ENCODE measurements at regions not wholly inside any gene's neighbourhood (a gene's known extent, or its start where the extent isn't known, plus 50 kb on each side); places are given as distances from the start of the nearest gene placed in this dataset.

DNA sequence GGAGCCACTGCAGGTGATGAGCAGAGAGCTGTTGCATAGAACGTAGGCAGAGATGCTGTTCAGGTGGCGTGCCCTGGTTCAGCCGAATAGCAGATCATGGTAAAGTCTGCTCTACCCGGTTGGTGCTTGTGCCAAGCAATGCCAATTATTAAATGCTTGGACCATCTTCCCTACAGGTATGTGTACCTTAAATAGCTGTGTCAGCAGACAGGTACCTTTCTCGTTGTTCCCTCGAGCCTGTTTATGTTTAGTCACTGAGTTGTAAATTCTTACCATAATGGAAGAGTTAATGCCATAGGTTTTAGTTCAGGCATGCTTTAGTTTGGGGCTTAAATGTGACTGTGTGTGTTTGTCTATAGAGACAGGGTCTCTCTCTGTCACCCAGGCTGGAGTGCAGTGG lies 112.5 kb upstream of the CPM start:
- TF ChIP-seq, protein P1, sequence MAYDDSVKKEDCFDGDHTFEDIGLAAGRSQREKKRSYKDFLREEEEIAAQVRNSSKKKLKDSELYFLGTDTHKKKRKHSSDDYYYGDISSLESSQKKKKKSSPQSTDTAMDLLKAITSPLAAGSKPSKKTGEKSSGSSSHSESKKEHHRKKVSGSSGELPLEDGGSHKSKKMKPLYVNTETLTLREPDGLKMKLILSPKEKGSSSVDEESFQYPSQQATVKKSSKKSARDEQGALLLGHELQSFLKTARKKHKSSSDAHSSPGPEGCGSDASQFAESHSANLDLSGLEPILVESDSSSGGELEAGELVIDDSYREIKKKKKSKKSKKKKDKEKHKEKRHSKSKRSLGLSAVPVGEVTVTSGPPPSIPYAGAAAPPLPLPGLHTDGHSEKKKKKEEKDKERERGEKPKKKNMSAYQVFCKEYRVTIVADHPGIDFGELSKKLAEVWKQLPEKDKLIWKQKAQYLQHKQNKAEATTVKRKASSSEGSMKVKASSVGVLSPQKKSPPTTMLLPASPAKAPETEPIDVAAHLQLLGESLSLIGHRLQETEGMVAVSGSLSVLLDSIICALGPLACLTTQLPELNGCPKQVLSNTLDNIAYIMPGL (CRISPR knock-in tag; IDR thresholded peaks at IDR 0.05), result no peak
- TF ChIP-seq, protein P2, sequence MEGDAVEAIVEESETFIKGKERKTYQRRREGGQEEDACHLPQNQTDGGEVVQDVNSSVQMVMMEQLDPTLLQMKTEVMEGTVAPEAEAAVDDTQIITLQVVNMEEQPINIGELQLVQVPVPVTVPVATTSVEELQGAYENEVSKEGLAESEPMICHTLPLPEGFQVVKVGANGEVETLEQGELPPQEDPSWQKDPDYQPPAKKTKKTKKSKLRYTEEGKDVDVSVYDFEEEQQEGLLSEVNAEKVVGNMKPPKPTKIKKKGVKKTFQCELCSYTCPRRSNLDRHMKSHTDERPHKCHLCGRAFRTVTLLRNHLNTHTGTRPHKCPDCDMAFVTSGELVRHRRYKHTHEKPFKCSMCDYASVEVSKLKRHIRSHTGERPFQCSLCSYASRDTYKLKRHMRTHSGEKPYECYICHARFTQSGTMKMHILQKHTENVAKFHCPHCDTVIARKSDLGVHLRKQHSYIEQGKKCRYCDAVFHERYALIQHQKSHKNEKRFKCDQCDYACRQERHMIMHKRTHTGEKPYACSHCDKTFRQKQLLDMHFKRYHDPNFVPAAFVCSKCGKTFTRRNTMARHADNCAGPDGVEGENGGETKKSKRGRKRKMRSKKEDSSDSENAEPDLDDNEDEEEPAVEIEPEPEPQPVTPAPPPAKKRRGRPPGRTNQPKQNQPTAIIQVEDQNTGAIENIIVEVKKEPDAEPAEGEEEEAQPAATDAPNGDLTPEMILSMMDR (IDR thresholded peaks at IDR 0.05), result no peak
- TF ChIP-seq, protein P3, sequence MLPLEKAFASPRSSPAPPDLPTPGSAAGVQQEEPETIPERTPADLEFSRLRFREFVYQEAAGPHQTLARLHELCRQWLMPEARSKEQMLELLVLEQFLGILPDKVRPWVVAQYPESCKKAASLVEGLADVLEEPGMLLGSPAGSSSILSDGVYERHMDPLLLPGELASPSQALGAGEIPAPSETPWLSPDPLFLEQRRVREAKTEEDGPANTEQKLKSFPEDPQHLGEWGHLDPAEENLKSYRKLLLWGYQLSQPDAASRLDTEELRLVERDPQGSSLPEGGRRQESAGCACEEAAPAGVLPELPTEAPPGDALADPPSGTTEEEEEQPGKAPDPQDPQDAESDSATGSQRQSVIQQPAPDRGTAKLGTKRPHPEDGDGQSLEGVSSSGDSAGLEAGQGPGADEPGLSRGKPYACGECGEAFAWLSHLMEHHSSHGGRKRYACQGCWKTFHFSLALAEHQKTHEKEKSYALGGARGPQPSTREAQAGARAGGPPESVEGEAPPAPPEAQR (CRISPR knock-in tag; IDR thresholded peaks at IDR 0.05), result no peak
- no peak for TF ChIP-seq CREB1 (CRISPR knock-in tag; IDR thresholded peaks at IDR 0.05)
- TF ChIP-seq, protein P4, sequence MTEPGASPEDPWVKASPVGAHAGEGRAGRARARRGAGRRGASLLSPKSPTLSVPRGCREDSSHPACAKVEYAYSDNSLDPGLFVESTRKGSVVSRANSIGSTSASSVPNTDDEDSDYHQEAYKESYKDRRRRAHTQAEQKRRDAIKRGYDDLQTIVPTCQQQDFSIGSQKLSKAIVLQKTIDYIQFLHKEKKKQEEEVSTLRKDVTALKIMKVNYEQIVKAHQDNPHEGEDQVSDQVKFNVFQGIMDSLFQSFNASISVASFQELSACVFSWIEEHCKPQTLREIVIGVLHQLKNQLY (CRISPR knock-in tag; IDR thresholded peaks at IDR 0.05), result no peak
- TF ChIP-seq FOXK1 (CRISPR knock-in tag; IDR thresholded peaks at IDR 0.05), result no peak
- TF ChIP-seq, protein P5, sequence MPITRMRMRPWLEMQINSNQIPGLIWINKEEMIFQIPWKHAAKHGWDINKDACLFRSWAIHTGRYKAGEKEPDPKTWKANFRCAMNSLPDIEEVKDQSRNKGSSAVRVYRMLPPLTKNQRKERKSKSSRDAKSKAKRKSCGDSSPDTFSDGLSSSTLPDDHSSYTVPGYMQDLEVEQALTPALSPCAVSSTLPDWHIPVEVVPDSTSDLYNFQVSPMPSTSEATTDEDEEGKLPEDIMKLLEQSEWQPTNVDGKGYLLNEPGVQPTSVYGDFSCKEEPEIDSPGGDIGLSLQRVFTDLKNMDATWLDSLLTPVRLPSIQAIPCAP (CRISPR knock-in tag; IDR thresholded peaks at IDR 0.05), result no peak
- no peak for TF ChIP-seq ZNF423 (CRISPR knock-in tag; IDR thresholded peaks at IDR 0.05)
- TF ChIP-seq CBFB (CRISPR knock-in tag; IDR thresholded peaks at IDR 0.05; ENCODE audit: low read depth), result no peak
- TF ChIP-seq, protein P6, sequence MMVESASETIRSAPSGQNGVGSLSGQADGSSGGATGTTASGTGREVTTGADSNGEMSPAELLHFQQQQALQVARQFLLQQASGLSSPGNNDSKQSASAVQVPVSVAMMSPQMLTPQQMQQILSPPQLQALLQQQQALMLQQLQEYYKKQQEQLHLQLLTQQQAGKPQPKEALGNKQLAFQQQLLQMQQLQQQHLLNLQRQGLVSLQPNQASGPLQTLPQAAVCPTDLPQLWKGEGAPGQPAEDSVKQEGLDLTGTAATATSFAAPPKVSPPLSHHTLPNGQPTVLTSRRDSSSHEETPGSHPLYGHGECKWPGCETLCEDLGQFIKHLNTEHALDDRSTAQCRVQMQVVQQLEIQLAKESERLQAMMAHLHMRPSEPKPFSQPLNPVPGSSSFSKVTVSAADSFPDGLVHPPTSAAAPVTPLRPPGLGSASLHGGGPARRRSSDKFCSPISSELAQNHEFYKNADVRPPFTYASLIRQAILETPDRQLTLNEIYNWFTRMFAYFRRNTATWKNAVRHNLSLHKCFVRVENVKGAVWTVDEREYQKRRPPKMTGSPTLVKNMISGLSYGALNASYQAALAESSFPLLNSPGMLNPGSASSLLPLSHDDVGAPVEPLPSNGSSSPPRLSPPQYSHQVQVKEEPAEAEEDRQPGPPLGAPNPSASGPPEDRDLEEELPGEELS (CRISPR knock-in tag; IDR thresholded peaks at IDR 0.05), result no peak
- TF ChIP-seq ZNF232 (CRISPR knock-in tag; IDR thresholded peaks at IDR 0.05), result no peak
- no peak for TF ChIP-seq NR2C2 (CRISPR knock-in tag; IDR thresholded peaks at IDR 0.05)
